ENCODE measurements at regions not wholly inside any gene's neighbourhood (a gene's known extent, or its start where the extent isn't known, plus 50 kb on each side); places are given as distances from the start of the nearest gene placed in this dataset.

- H3K4me1 Mint-ChIP-seq, result peaks cover 60% of the 10 kb centered on the region
- no peak overlapping the region for H3K4me3 Mint-ChIP-seq
- H3K9me3 Mint-ChIP-seq, result peaks cover 5% of the 10 kb centered on the region
- no peaks in the 10 kb centered on the region for H3K36me3 Mint-ChIP-seq (ENCODE audit: low read depth)
- no peaks in the 10 kb centered on the region for H3K27me3 Mint-ChIP-seq
- no peak for ATAC-seq
- no peak overlapping the region for H3K27ac Mint-ChIP-seq
- DNase-seq, result no peak
These were observed 100.5 kb downstream of the LBH start for GRCh38 chr2:30331869-30332268.

GRCh38 chr2:30332791-30333453 is 101.6 kb downstream of the LBH start:
- DNase-seq (peak; percentile 53), ATAC-seq (peak; percentile 51)
- Mint-ChIP-seq H3K27ac (peak overlapping the region; percentile 92), H3K4me3 (peak overlapping the region; percentile 43), H3K9me3 (peaks cover 8% of the 10 kb centered on the region), H3K4me1 (peaks cover 70% of the 10 kb centered on the region), H3K36me3 (ENCODE audit: low read depth) (no peaks in the 10 kb centered on the region), H3K27me3 (no peaks in the 10 kb centered on the region)

GRCh38 chr2:30334762-30335363 is 103.5 kb downstream of the LBH start:
- ATAC-seq, result no peak
- Mint-ChIP-seq H3K27me3 (no peaks in the 10 kb centered on the region), H3K36me3 (ENCODE audit: low read depth) (no peaks in the 10 kb centered on the region), H3K4me3 (no peak overlapping the region), H3K27ac (peak overlapping the region; percentile 96), H3K4me1 (peaks cover 86% of the 10 kb centered on the region), H3K9me3 (peaks cover 10% of the 10 kb centered on the region)
- no peak for DNase-seq

- peak overlapping the region; percentile 72 for H3K4me3 Mint-ChIP-seq
- H3K9me3 Mint-ChIP-seq, result peaks cover 10% of the 10 kb centered on the region
- no peaks in the 10 kb centered on the region for H3K27me3 Mint-ChIP-seq
- peak overlapping the region; percentile 96 for H3K27ac Mint-ChIP-seq
- H3K36me3 Mint-ChIP-seq (ENCODE audit: low read depth), result no peaks in the 10 kb centered on the region
- DNase-seq, result no peak
- peaks cover 88% of the 10 kb centered on the region for H3K4me1 Mint-ChIP-seq
- ATAC-seq, result no peak
These were observed 104.8 kb downstream of the LBH start for GRCh38 chr2:30336084-30336483.

- peak; percentile 51 for DNase-seq
- Mint-ChIP-seq H3K27ac (peak overlapping the region; percentile 96), H3K9me3 (peaks cover 13% of the 10 kb centered on the region), H3K4me3 (peak overlapping the region; percentile 72), H3K4me1 (peaks cover 87% of the 10 kb centered on the region), H3K27me3 (no peaks in the 10 kb centered on the region), H3K36me3 (ENCODE audit: low read depth) (peaks cover 9% of the 10 kb centered on the region)
- peak; percentile 66 for ATAC-seq
These were observed 105.9 kb downstream of the LBH start for GRCh38 chr2:30336978-30337841.

GRCh38 chr2:30338475-30338874 is 107.1 kb downstream of the LBH start:
- Mint-ChIP-seq H3K4me1 (peaks cover 79% of the 10 kb centered on the region), H3K27me3 (no peaks in the 10 kb centered on the region), H3K4me3 (no peak overlapping the region), H3K36me3 (ENCODE audit: low read depth) (peaks cover 12% of the 10 kb centered on the region), H3K9me3 (peaks cover 19% of the 10 kb centered on the region), H3K27ac (peak overlapping the region; percentile 96)
- ATAC-seq (no peak), DNase-seq (no peak)

GRCh38 chr2:30339071-30339470 is 107.7 kb downstream of the LBH start:
- ATAC-seq (no peak), DNase-seq (no peak)
- H3K27ac Mint-ChIP-seq, result peak overlapping the region; percentile 96
- peaks cover 73% of the 10 kb centered on the region for H3K4me1 Mint-ChIP-seq
- peaks cover 23% of the 10 kb centered on the region for H3K9me3 Mint-ChIP-seq
- peaks cover 12% of the 10 kb centered on the region for H3K36me3 Mint-ChIP-seq (ENCODE audit: low read depth)
- H3K4me3 Mint-ChIP-seq, result no peak overlapping the region
- no peaks in the 10 kb centered on the region for H3K27me3 Mint-ChIP-seq

- ATAC-seq (peak; percentile 53), DNase-seq (no peak)
- Mint-ChIP-seq H3K27me3 (no peaks in the 10 kb centered on the region), H3K4me3 (no peak overlapping the region), H3K27ac (peak overlapping the region; percentile 76), H3K4me1 (peaks cover 47% of the 10 kb centered on the region), H3K9me3 (peaks cover 23% of the 10 kb centered on the region), H3K36me3 (ENCODE audit: low read depth) (peaks cover 12% of the 10 kb centered on the region)
These were observed 105.4 kb upstream of the LCLAT1 start for GRCh38 chr2:30341500-30342267.

GRCh38 chr2:30346471-30347169 is 100.4 kb upstream of the LCLAT1 start:
- Mint-ChIP-seq H3K4me3 (no peak overlapping the region), H3K27me3 (no peaks in the 10 kb centered on the region), H3K27ac (no peak overlapping the region), H3K36me3 (ENCODE audit: low read depth) (peaks cover 9% of the 10 kb centered on the region), H3K4me1 (peaks cover 27% of the 10 kb centered on the region), H3K9me3 (peaks cover 16% of the 10 kb centered on the region)
- no peak for ATAC-seq
- DNase-seq, result no peak

- peak overlapping the region; percentile 77 for H3K27ac Mint-ChIP-seq
- peak overlapping the region; percentile 19 for H3K4me3 Mint-ChIP-seq
- no peaks in the 10 kb centered on the region for H3K36me3 Mint-ChIP-seq (ENCODE audit: low read depth)
- peaks cover 26% of the 10 kb centered on the region for H3K4me1 Mint-ChIP-seq
- H3K9me3 Mint-ChIP-seq, result peaks cover 1% of the 10 kb centered on the region
- ATAC-seq (peak; percentile 97), DNase-seq (peak; percentile 45)
- no peaks in the 10 kb centered on the region for H3K27me3 Mint-ChIP-seq
These were observed 98.2 kb upstream of the LCLAT1 start for GRCh38 chr2:30348825-30349224.

- H3K4me3 Mint-ChIP-seq, result no peak overlapping the region
- H3K9me3 Mint-ChIP-seq, result no peaks in the 10 kb centered on the region
These were observed 97.4 kb upstream of the LCLAT1 start for GRCh38 chr2:30349691-30350090.

GRCh38 chr2:30351116-30351515 is 95.9 kb upstream of the LCLAT1 start:
- no peak for ATAC-seq
- Mint-ChIP-seq H3K36me3 (ENCODE audit: low read depth) (no peaks in the 10 kb centered on the region), H3K9me3 (no peaks in the 10 kb centered on the region), H3K27me3 (no peaks in the 10 kb centered on the region), H3K4me1 (peaks cover 32% of the 10 kb centered on the region), H3K27ac (no peak overlapping the region), H3K4me3 (no peak overlapping the region)
- no peak for DNase-seq

More at GRCh38 chr2:30349691-30350090, 97.4 kb upstream of the LCLAT1 start:
- ATAC-seq (no peak), DNase-seq (no peak)
- peaks cover 29% of the 10 kb centered on the region for H3K4me1 Mint-ChIP-seq
- peak overlapping the region; percentile 77 for H3K27ac Mint-ChIP-seq
- no peaks in the 10 kb centered on the region for H3K36me3 Mint-ChIP-seq (ENCODE audit: low read depth)
- no peaks in the 10 kb centered on the region for H3K27me3 Mint-ChIP-seq

GRCh38 chr2:30351949-30352348 is 95.1 kb upstream of the LCLAT1 start:
- H3K27ac Mint-ChIP-seq, result no peak overlapping the region
- H3K4me1 Mint-ChIP-seq, result peaks cover 32% of the 10 kb centered on the region
- DNase-seq, result no peak
- ATAC-seq, result no peak
- no peaks in the 10 kb centered on the region for H3K27me3 Mint-ChIP-seq
- H3K9me3 Mint-ChIP-seq, result no peaks in the 10 kb centered on the region
- H3K36me3 Mint-ChIP-seq (ENCODE audit: low read depth), result no peaks in the 10 kb centered on the region
- no peak overlapping the region for H3K4me3 Mint-ChIP-seq

- H3K4me3 Mint-ChIP-seq, result no peak overlapping the region
- H3K27me3 Mint-ChIP-seq, result no peaks in the 10 kb centered on the region
- ATAC-seq (no peak), DNase-seq (no peak)
- H3K36me3 Mint-ChIP-seq (ENCODE audit: low read depth), result no peaks in the 10 kb centered on the region
- H3K4me1 Mint-ChIP-seq, result peaks cover 20% of the 10 kb centered on the region
- H3K27ac Mint-ChIP-seq, result no peak overlapping the region
- H3K9me3 Mint-ChIP-seq, result no peaks in the 10 kb centered on the region
These were observed 92.9 kb upstream of the LCLAT1 start for GRCh38 chr2:30354150-30354549.
